ENCODE measurements at regions not wholly inside any gene's neighbourhood (a gene's known extent, or its start where the extent isn't known, plus 50 kb on each side); places are given as distances from the start of the nearest gene placed in this dataset.
"Not testable (repeated sequence)": the region's sequence is repeated elsewhere in the genome, so short reads cannot be mapped to it uniquely, and the experiment has no call there.

DNA sequence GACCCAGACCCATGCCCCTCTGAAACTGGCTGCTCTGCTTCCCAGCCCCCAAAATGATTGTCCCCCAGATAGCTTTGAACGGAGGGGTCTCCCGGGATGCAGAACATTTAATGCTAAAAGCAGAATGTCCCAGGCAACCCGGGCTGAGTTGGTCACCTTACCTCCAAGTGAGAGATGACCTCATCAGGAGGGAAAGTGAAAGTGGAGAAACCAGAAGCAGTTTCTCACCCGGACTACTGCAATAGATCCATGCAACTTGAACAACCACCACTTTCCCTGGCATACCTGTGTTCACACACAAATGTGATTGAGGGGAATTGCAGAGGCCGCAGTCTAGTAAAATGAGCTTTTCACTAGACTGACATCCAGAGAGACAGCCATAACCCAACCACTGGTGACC is 75.3 kb upstream of the NPAS2 start:
- no peak for DNase-seq (ENCODE audit: low spot score in 2 of 2)
- Histone ChIP-seq H3K4me3 (no peak overlapping the region), H3K27me3 (ENCODE audit: low read depth) (peaks cover 6% of the 10 kb centered on the region; the same call in 1 of the 2 replicates), H3K9me3 (no peaks in the 10 kb centered on the region), H3K36me3 (replicated peaks) (no peaks in the 10 kb centered on the region), H3K4me1 (no peaks in the 10 kb centered on the region)
- in situ Hi-C loops (cut with MboI; ENCODE audit: low sequenced_read_pairs) = no loop called here

DNA sequence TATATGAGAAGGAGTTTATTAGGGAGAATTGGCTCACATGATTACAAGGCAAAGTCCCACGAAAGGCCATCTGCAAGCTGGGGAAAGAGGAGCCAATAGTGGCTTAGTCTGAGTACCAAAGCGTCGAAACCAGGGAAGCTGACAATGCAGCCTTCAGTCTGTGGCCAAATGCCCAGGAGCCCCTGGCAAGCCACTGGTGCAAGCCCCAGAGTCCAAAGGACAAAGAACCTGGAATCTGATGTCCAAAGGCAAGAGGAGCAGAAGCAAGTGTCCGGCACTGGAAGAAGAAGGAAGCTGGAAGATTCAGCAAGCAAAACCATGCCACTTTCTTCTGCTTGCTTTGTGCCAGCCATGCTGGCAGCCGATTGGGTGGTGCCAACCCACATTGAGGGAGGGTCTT is 74.3 kb upstream of the NPAS2 start:
- Histone ChIP-seq H3K36me3 (replicated peaks) (no peaks in the 10 kb centered on the region), H3K4me1 (no peaks in the 10 kb centered on the region), H3K27me3 (ENCODE audit: low read depth) (peaks cover 7% of the 10 kb centered on the region; the same call in 1 of the 2 replicates), H3K4me3 (no peak overlapping the region), H3K9me3 (no peaks in the 10 kb centered on the region)
- DNase-seq (ENCODE audit: low spot score in 2 of 2) = no peak
- in situ Hi-C loops (cut with MboI; ENCODE audit: low sequenced_read_pairs) = no loop called here

DNA sequence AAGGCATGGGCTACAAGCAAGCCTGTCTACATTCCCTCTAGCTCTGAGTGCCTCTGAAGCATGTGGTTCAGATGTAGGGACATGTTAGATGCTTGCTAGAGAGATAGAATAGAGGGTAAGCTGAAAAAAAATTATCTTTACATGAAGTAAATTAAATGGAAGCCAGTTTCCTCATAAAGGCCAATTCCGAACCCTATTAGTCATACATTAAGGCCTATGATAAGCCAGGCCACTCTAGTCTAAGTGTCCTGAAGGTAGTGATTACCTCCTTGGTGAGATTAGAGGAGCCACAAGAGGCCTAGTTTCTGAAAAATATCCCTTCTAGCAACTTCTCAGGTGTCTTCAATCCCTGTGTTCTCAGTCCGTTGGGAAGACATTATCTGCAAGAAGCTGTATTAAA is 72.4 kb upstream of the NPAS2 start:
- no peaks in the 10 kb centered on the region for H3K9me3 ChIP-seq
- DNase-seq (ENCODE audit: low spot score in 2 of 2) = no peak
- peaks cover 10% of the 10 kb centered on the region; the same call in 1 of the 2 replicates for H3K27me3 ChIP-seq (ENCODE audit: low read depth)
- no peaks in the 10 kb centered on the region for H3K4me1 ChIP-seq
- no peak overlapping the region for H3K4me3 ChIP-seq
- H3K36me3 ChIP-seq (replicated peaks) = no peaks in the 10 kb centered on the region
- in situ Hi-C loops (cut with MboI; ENCODE audit: low sequenced_read_pairs) = no loop called here

DNA sequence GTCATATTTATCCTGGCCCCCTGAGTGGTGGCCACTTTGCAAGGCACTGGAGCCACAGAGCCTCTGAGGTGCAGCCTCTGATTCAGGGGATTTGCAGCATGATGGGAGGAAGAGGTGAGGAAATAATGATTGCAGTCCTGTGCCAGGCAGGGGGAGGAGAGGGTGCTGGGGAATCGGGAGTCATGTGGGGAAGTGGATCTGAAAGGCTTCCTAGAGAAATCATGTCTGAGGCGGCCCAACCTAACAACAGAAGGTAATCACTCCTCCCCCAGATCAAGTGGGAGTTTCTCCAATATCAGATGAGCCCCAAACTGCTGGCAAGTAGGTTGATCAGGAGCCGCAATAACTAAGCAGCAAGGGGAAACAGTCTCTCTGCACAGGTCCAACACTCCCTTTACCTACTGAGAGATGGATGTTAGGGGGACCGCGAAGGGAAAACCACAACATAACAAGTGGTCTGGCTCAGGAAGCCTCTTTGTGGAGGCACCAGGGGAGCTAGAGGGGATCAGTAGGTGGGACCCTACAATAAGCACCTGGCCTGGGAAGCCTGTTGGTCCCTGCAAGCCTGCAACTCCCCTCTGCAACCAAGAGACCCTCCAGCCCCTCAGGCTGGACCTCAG is 71.8 kb upstream of the NPAS2 start:
- no peaks in the 10 kb centered on the region for H3K9me3 ChIP-seq
- no peaks in the 10 kb centered on the region for H3K4me1 ChIP-seq
- peaks cover 11% of the 10 kb centered on the region; the same call in 1 of the 2 replicates for H3K27me3 ChIP-seq (ENCODE audit: low read depth)
- in situ Hi-C loops (cut with MboI; ENCODE audit: low sequenced_read_pairs) = no loop called here
- no peak for DNase-seq (ENCODE audit: low spot score in 2 of 2)
- no peak overlapping the region for H3K4me3 ChIP-seq
- no peaks in the 10 kb centered on the region for H3K36me3 ChIP-seq (replicated peaks)

DNA sequence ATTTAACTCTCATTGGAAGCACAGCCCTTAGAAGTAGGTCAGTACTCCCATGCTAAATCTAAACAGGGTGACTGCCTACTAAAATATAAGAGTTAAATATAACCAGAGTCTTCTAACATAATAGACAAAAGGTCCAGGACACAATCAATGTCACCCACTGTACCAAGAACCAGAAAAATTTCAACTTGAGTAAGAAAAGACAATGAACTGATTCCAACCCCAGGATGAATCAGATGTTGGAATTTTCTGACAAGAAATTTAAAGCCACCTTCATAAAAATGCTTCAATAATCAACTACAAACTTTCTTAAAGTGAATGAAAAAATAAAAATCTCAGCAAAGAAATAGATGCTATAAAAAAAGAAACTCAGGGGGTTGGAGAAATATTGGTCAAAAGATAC is 71.3 kb upstream of the NPAS2 start:
- Histone ChIP-seq H3K36me3 (replicated peaks) (no peaks in the 10 kb centered on the region), H3K27me3 (ENCODE audit: low read depth) (peaks cover 11% of the 10 kb centered on the region; the same call in 1 of the 2 replicates), H3K9me3 (no peaks in the 10 kb centered on the region), H3K4me3 (no peak overlapping the region), H3K4me1 (no peaks in the 10 kb centered on the region)
- in situ Hi-C loops (cut with MboI; ENCODE audit: low sequenced_read_pairs) = no loop called here
- no peak for DNase-seq (ENCODE audit: low spot score in 2 of 2)

DNA sequence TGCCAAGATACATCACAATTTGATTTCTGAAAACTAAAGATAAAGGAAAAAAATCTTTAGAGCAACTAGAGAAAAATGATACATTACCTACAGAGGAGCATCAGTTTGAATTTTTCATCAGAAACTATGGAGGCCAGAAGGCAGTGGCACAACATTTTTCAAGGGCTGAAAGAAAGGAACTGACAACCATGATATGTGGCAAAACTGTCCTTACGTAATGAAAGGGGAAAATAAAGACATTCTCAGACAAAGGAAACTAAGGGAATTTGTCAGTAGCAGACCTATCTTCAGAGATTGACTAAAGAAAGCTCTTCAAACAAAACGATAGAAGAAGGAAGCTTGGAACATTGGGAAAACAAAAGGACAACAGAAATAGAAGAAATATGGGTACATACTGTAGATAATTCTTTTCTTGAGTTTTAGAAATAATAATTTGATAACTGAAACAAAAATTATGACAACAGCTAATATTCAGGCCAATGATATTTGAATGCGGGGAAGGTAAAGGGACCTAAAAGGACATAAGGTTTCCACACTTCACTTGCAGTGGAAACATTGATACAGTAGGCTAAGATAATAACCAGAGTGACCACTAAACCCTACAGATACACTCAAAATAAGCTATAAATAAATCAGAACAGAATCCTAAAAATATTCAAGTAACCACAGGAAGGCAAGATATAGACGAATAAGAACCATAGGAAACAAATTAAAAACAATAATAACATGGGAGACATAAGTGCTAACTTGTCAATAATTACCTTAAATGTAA is 70.0 kb upstream of the NPAS2 start:
- H3K4me1 ChIP-seq = no peaks in the 10 kb centered on the region
- H3K4me3 ChIP-seq = no peak overlapping the region
- in situ Hi-C loops (cut with MboI; ENCODE audit: low sequenced_read_pairs) = no loop called here
- H3K36me3 ChIP-seq (replicated peaks) = no peaks in the 10 kb centered on the region
- peaks cover 11% of the 10 kb centered on the region; the same call in 1 of the 2 replicates for H3K27me3 ChIP-seq (ENCODE audit: low read depth)
- no peaks in the 10 kb centered on the region for H3K9me3 ChIP-seq
- DNase-seq (ENCODE audit: low spot score in 2 of 2) = no peak

DNA sequence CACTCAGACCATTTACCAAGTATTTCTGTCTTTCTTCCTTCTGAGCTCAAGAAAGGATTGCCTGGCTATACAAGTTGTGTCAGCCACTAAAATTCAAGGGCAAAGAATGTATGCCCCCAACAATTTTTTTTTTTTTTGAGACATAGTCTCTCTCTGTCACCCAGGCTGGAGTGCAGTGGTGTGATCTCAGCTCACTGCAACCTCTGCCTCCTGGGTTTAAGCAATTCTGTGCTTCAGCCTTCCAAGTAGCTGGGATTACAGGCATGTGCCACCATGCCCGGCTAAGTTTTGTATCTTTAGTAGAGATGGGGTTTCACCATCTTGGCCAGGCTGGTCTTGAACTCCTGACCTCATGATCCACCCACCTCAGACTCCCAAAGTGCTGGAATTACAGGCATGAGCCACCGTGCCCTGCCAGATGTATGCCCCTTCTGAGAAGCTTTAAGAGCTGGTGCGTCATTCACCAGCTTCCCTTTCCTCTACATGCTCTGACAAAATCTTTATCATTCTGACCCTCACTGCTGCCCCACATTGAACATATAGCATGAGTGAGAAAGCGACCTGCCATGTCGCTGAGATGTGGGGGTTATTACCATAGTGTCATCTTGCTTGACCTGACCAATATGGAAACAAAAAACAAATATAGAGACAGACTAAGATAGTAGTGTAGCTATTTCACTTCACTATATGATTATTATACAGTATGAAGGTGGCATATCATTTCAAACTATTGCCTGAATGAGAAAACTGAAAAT is 67.9 kb upstream of the NPAS2 start:
- H3K9me3 ChIP-seq; H3K4me1 ChIP-seq; DNase-seq (ENCODE audit: low spot score in 2 of 2); in situ Hi-C loops (cut with MboI; ENCODE audit: low sequenced_read_pairs); H3K4me3 ChIP-seq; H3K36me3 ChIP-seq (replicated peaks): not testable (repeated sequence)
- H3K27me3 ChIP-seq (ENCODE audit: low read depth) = peaks cover 11% of the 10 kb centered on the region; the same call in 1 of the 2 replicates

DNA sequence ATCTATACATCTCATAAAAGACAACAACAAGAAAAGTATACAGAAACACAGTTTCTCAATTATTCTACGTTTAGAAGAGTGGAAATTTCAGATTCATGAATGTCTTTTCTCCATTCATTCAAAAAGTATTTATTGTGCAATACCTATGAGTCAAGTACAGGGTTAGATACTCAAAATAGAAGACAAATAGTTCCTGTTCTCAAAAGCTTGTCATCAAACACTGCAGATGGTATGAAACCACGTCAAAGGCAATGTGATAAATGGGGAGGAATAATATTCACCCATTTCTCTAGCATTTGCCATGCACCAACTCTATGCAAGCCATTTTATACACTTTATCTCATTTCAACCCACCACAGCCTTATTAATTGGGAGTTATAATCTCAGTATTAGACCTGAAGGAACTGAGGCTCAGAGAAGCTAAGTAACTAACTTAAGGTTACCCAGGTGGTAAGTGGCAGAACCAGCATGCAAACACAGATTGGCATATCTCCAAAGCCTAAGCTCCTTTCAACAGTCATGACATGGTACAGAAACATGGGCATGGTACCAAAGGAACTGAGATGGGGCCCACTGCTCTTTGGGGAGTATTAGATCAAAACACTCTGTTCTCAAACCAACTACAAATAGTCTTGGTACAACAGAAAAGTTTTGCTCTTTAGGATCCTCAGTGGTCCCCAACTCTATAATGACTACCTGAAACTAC is 67.2 kb upstream of the NPAS2 start:
- peaks cover 11% of the 10 kb centered on the region; the same call in 1 of the 2 replicates for H3K27me3 ChIP-seq (ENCODE audit: low read depth)
- no peaks in the 10 kb centered on the region for H3K36me3 ChIP-seq (replicated peaks)
- DNase-seq (ENCODE audit: low spot score in 2 of 2) = no peak
- H3K9me3 ChIP-seq = no peaks in the 10 kb centered on the region; the same call in 1 of the 2 replicates
- no peak overlapping the region for H3K4me3 ChIP-seq
- no peaks in the 10 kb centered on the region for H3K4me1 ChIP-seq
- in situ Hi-C loops (cut with MboI; ENCODE audit: low sequenced_read_pairs) = no loop called here

DNA sequence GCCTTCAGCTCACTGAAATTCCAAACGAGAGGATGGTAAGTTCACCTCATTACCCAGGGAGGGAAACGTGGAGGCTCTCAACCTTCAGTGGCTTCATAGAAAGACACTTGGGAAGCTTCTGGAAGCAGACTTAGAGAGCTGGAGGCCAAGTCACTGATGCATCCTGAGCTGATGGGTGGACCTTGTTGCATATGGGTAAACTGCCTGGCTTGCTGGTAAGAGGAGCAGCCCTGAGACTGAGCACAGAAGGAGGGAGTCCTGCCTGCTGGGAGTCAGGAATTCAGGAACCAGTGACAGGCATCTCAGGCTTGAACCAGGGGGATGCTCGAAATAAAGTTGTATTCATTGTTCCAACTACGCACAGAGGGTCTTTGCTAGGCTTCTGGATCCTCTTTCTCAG is 66.5 kb upstream of the NPAS2 start:
- H3K4me3 ChIP-seq = no peak overlapping the region
- H3K36me3 ChIP-seq (replicated peaks) = no peaks in the 10 kb centered on the region
- DNase-seq (ENCODE audit: low spot score in 2 of 2) = no peak
- H3K9me3 ChIP-seq = no peaks in the 10 kb centered on the region; the same call in 1 of the 2 replicates
- in situ Hi-C loops (cut with MboI; ENCODE audit: low sequenced_read_pairs) = no loop called here
- peaks cover 11% of the 10 kb centered on the region; the same call in 1 of the 2 replicates for H3K27me3 ChIP-seq (ENCODE audit: low read depth)
- H3K4me1 ChIP-seq = no peaks in the 10 kb centered on the region

DNA sequence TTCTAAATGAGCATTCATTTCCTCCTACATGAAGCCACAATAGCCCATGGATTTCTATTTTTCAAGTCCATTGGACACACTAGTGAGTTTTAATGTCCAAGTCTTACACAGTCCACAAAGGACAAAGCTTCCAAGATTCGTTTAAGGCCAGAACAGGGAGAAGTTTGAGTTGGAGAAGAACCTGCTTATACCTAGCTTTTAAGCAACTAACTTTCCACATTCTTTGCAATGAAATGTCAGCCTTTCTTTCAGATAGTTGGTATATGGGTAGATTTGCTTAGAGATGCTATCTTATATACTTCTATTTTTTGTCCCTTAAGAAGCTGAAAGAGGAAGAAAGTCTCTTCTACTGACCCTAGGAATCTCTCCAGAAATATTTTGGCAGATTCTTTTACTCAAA is 66.1 kb upstream of the NPAS2 start:
- Histone ChIP-seq H3K36me3 (replicated peaks) (no peaks in the 10 kb centered on the region), H3K27me3 (ENCODE audit: low read depth) (peaks cover 7% of the 10 kb centered on the region; the same call in 1 of the 2 replicates), H3K4me3 (no peak overlapping the region), H3K4me1 (no peaks in the 10 kb centered on the region), H3K9me3 (no peaks in the 10 kb centered on the region; the same call in 1 of the 2 replicates)
- DNase-seq (ENCODE audit: low spot score in 2 of 2) = no peak
- in situ Hi-C loops (cut with MboI; ENCODE audit: low sequenced_read_pairs) = no loop called here

DNA sequence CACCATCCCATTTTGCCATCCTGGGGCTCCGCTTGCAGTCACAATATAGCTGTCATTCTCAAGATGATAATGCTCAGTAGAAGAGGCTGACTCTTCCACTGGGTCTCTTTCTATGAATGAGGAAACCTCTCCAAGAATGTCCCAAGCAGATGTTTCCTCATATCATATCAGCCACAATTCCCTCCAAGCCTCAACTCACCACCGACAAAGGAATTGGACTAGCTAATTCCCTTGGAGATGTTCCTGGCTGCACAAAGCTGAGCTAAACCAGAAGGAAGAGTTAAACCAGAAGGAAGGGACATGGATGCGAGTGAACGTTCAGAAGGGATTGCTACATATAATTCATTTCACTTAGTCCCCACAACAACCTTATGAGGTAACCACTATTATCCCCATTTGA is 65.0 kb upstream of the NPAS2 start:
- no peak for DNase-seq (ENCODE audit: low spot score in 2 of 2)
- Histone ChIP-seq H3K4me1 (no peaks in the 10 kb centered on the region), H3K27me3 (ENCODE audit: low read depth) (peaks cover 6% of the 10 kb centered on the region; the same call in 1 of the 2 replicates), H3K4me3 (no peak overlapping the region), H3K36me3 (replicated peaks) (no peaks in the 10 kb centered on the region), H3K9me3 (no peaks in the 10 kb centered on the region; the same call in 1 of the 2 replicates)
- in situ Hi-C loops (cut with MboI; ENCODE audit: low sequenced_read_pairs) = no loop called here

DNA sequence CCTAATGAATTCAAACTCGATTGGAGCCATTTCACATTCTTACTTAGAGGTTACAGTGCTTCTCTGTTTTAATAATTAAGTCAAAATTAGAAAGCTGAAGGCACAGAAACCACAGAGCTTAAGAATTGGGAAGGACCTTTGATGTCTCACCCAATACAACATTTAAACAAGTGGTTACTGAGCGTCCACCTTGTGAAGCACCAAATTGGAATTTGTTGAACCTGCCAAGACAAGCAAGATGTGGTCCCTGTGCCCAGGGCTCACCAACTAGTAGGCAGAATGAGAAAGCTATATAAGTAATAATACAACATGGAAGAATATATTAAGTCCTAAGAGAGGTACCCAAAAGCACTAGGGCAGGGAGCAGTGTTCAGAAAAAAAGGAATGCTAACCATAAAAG is 64.5 kb upstream of the NPAS2 start:
- H3K9me3 ChIP-seq = no peaks in the 10 kb centered on the region; the same call in 1 of the 2 replicates
- H3K4me3 ChIP-seq = no peak overlapping the region
- H3K4me1 ChIP-seq = no peaks in the 10 kb centered on the region
- in situ Hi-C loops (cut with MboI; ENCODE audit: low sequenced_read_pairs) = no loop called here
- H3K36me3 ChIP-seq (replicated peaks) = no peaks in the 10 kb centered on the region
- DNase-seq (ENCODE audit: low spot score in 2 of 2) = no peak
- H3K27me3 ChIP-seq (ENCODE audit: low read depth) = peaks cover 6% of the 10 kb centered on the region; the same call in 1 of the 2 replicates

DNA sequence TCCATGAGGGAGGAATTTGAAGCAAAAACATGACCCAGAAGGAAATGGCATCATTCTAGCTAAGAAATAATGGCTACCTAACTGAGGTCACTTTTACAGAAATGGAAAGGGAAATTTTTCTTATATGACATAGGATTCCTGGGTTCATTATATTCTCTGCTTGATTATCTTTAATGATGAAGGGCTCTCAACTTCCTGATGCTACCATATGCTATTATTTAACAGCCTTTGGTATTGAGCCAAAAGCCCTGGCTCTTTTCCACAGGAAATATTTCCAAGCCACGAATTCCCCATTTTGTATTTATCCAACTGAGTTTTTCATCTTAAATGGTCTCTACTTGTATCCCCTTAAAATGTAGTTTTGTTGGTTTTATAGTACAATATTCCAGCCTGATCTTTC is 63.2 kb upstream of the NPAS2 start:
- H3K9me3 ChIP-seq = no peaks in the 10 kb centered on the region; the same call in 1 of the 2 replicates
- H3K4me1 ChIP-seq = no peaks in the 10 kb centered on the region
- no peak for DNase-seq (ENCODE audit: low spot score in 2 of 2)
- in situ Hi-C loops (cut with MboI; ENCODE audit: low sequenced_read_pairs) = no loop called here
- no peak overlapping the region for H3K4me3 ChIP-seq
- no peaks in the 10 kb centered on the region for H3K36me3 ChIP-seq (replicated peaks)
- peaks cover 2% of the 10 kb centered on the region; the same call in 1 of the 2 replicates for H3K27me3 ChIP-seq (ENCODE audit: low read depth)

All from HAP-1 (cell line).